ENCODE measurements at regions not wholly inside any gene's neighbourhood (a gene's known extent, or its start where the extent isn't known, plus 50 kb on each side); places are given as distances from the start of the nearest gene placed in this dataset.
"Not testable (repeated sequence)": the region's sequence is repeated elsewhere in the genome, so short reads cannot be mapped to it uniquely, and the experiment has no call there.

DNA sequence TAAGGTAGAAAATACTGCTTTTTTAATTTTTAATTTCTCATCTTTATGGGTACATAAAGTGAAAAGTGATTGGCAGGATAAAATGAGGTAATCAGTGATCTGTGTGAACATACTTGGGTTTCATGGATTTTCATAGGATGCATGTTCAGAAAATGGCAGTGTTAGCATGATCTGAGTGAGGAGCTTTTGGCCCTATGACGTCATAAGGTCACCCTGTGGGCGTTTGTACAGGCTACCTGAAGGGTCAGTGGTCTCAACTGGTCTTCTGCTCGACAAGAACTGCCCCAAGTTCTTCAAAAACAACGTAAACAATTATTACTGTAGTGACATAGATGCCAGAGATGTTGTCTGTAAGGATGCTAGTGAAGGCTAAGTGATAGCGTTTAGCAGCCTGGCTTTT is 124.5 kb upstream of the OSTN start:
- DNase-seq: no peak

GRCh38 chr3:191070762-191071403 is 128.2 kb upstream of the OSTN start:
- DNase-seq: no peak

DNA sequence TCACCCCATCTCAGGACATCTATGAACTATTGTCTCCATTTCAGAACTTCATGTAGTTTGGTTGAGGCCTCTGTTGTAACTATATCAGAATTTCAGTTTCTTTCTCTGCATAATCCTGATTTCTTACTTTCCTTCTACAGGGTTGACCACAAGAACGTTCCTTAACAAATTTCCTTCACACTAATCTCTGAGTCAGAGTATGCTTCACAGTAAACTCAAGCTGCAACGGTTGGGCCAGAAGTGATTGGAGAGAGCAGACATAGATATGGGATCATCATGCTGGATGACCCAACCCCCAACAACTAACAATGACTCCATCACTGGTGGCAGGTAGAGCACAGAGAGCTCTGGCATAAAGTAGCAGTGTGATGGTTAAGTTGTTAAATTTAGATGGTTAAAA is 128.8 kb upstream of the OSTN start:
- DNase-seq: no peak

DNA sequence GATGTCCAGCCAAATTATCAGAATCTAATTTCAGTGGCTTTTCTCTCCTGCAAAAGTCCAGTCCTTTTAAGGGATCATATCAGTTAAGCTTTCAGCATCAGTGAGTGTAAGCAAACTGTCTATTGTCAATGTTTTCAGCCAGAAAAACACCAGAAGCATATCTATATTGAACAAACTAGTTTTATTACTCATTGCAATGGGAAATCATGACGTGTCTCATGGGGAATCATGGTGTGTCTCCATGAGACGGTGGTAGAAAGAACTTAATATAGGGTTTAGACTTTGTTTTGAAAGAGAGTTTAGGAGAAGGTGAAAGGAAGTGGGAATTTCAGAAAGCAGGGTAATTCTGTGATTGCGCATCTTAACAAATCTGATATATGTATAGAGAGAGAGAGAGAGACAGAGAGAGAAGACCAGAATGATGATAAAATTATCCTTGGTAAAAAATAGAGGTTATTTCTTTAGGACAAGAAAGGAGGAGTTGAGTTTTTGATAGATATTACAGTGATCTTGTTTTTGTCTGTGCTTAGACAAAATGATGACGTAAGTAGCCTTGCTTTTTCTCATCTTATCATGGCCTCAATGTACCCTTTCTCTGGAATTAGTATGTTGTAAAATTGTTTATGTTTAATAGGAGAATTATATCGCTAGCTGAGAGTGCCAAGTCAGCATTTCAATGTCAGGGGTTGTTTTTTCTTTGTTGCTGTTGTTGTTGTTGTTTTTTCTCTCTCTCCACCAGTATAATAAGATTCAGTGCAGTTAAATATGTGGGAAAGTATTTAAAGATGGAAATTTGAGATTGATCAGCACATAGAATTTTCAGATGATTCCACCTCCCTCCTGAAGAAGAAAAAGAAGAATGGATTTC is 129.9 kb upstream of the OSTN start:
- no peak for DNase-seq

DNA sequence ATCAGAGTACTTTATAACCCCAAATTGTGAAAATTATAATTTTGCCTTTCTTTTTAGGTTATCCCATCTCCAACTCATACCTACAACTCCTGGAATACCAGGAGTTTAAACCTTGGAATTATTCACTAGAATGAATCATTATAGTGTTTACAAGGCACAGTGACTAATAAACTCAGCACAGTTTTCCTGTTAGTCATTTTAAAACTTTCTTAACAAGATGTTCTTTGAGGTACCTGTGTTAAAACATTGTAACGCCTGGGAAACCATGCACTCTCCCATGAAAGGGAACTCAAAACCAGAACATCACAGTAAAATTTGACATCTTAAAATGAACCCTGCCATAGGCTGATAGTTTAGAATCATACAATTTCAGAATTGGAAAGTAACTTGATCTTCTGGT is 132.4 kb upstream of the OSTN start:
- no peak for DNase-seq

GRCh38 chr3:191065181-191065805 is 133.7 kb upstream of the OSTN start:
- no peak for DNase-seq

DNA sequence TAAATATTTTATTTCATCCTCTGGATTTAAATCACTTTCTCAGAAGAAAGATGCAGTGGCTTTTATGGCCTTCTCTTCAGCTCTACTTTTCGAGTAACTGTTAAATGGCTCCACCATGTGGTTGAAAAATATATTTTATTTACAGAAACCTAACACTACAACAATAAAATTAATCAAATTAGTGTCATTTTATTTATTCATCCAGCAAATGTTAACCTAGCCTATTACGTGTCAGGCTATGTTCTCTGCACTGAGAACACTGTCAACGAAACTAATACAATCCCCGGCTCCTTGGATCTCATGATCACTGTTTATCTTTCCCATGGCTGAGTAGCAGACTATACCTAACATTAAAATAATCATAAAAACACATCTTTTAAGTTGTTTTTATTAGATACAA is 148.0 kb upstream of the OSTN start:
- DNase-seq: peak; percentile 29

GRCh38 chr3:191047930-191048329 is 151.1 kb upstream of the OSTN start:
- DNase-seq: no peak

- no peak for DNase-seq
Observed at GRCh38 chr3:191030929-191031328, 168.1 kb upstream of the OSTN start.

- DNase-seq: no peak
Observed at GRCh38 chr3:191030491-191030890, 168.0 kb upstream of the GMNC start.

GRCh38 chr3:191026746-191027145 is 164.3 kb upstream of the GMNC start:
- DNase-seq: no peak

DNA sequence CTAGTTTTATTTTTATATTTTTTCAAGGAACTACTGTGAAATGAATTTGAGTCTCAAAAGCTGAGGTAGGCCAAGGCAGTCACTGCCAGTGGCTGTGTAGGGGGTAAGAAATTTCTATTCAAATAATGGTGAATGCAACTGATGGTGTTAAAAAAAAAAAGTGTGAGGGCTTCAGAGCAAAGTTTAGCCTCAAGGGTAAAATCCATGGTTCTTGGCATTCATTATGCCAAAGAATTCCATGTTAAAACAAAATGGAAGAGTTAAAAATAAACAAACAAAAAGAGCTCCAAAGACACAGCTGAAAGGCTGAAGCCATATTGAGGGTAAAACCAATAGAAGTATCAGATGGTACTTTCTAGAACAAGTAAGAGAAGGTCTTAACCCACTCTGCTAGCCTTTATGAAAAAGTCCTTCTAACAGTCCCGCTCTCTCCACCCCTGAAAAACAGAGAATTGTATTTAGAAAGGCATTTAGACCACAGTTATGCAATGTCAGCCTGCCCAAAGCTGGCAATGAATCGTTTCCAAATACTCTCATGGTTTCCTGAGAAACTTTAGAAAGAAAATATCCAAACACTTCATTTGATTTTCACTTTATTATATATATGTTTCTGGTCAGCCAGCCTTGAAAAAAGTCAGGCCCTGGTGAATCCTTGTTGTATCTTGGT is 158.4 kb upstream of the GMNC start:
- no peak for DNase-seq

DNA sequence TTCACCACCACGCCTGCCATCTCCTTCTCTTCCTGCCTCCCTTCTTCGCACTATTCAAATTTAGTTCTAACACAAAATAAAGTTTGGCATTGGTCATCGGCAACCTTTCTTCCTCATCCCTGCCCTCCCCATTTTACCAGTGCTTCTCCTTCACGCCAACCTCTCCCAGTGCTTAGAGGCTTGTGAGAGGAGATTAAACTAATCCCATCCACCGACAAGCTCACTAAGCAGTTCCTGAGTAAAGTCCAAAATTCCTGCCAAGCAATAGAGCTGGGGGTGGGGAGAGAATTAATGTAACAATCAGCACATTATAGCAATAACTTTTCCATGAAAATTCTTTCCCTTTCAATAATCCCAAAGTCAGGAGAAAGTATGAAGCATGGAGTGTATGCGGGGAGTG is 157.4 kb upstream of the GMNC start:
- DNase-seq: no peak

GRCh38 chr3:191015960-191016359 is 153.5 kb upstream of the GMNC start:
- not testable (repeated sequence) for DNase-seq

DNA sequence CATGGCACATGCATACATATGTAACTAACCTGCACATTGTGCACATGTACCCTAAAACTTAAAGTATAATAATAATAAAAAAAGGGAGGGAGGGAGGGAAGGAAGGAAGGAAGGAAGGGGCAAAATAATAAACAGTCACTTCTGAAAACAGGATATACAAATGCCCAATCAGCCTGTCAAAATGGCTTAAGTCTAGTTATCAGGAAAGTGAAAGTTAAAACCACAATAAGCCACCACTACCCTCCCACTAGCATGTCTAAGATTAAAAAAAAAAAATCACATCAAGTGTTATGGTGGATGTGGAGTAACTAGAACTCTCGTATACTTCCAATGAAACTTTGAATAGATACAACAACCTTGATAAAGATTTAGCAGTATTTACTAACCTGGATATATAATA is 145.6 kb upstream of the GMNC start:
- DNase-seq: no peak

- no peak for DNase-seq
Observed at GRCh38 chr3:191005790-191006189, 143.3 kb upstream of the GMNC start.

DNA sequence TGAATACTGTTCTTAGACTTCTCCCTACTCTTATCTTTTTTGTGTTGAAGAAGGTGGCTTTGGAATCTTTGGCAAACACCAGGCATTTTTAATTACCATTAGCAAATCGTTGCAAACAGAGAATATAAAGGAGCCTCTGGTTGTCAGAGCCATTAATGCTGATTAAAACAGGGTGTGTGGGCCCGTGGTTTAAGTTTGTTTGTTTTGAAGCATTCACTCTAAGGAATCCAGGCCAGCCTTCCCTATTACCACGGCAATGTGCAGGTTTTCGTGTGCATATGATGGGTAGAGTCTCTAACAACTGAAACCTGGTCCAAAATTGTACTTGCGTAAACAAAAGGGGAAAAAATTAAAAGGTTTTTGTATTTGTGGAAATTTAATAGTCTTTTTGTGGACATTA is 141.2 kb upstream of the GMNC start:
- DNase-seq: no peak

GRCh38 chr3:190996181-190996775 is 133.8 kb upstream of the GMNC start:
- no peak for DNase-seq

DNA sequence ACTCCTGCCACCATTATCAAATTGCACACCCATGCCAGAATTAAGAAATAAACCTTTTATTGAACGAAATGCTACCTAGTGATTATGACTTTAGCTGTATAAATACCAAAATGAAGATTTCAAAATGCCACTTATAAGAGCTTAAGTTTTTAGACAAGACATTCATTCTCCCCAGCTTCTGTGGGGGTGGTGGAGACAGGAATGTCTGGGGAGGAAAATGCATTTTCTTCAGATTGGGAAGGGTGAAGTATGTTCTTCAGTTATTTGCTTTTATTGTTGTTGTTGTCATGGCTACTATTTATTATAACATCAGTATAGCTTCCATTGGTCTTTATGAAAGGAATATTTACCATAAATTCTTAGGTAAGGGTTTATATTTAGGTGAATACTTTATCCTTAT is 132.7 kb upstream of the GMNC start:
- no peak for DNase-seq

- DNase-seq: no peak
Observed at GRCh38 chr3:190990898-190991297, 128.4 kb upstream of the GMNC start.

DNA sequence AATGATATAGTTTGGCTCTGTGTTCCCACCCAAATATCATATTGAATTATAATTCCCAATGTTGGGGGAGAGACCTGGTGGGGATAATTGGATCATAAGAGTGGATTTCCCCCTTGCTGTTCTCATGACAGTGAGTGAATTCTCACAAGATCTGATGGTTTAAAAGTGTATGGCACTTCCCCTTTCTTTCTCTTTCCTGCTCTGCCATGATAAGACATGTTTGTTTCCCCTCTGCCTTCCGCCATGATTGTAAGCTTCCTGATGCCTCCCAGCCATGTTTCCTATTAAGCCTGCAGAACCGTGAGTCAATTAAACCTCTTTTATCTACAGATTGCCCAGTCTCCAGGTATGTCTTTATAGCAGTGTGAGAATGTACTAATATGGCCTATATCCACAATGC is 126.7 kb upstream of the GMNC start:
- no peak for DNase-seq

DNA sequence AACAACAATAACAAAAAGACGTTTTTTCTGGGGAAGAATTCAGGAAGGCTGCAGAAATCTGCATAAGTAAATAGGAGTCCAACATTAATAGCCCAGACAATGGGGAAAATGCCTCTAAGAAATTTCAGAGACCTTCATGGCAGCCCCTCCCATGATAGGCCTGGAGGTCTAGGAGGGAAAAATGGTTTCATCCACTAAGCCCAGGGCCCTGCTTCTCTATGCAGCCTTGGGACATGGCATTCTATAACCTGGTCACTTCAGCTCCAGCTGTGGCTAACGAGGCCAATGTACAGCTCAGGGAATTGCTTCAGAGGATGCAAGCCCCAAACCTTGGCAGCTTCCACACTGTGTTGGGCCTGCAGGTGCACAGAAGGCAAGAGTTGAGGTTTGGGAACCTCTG is 125.6 kb upstream of the GMNC start:
- no peak for DNase-seq

All from NCI-H1694 (cell line).